GM18909 (cell line): ENCODE measurements at regions not wholly inside any gene's neighbourhood (a gene's known extent, or its start where the extent isn't known, plus 50 kb on each side); places are given as distances from the start of the nearest gene placed in this dataset.

Experiments
- ATAC-seq: cut with Tn5 transposase; IDR thresholded peaks from one replicate; pipeline ENCODE4 v1.9.1; 2021; ENCODE audit warnings: mild to moderate bottlenecking; ENCODE audit not compliant: unreplicated experiment, poor library complexity

GRCh38 chr20:57936636-57937385 is 227.0 kb upstream of the PMEPA1 start:
- no peak for ATAC-seq

- no peak for ATAC-seq
These were observed 225.1 kb upstream of the PMEPA1 start for GRCh38 chr20:57934913-57935312.

- ATAC-seq: no peak
These were observed 224.4 kb upstream of the PMEPA1 start for GRCh38 chr20:57934007-57934805.

- ATAC-seq: no peak
These were observed 222.5 kb upstream of the PMEPA1 start for GRCh38 chr20:57932227-57932864.

GRCh38 chr20:57930351-57930750 is 220.5 kb upstream of the PMEPA1 start:
- ATAC-seq: no peak

GRCh38 chr20:57928181-57928967 is 218.6 kb upstream of the PMEPA1 start:
- ATAC-seq: no peak

- no peak for ATAC-seq
These were observed 217.6 kb upstream of the PMEPA1 start for GRCh38 chr20:57927376-57927775.

- no peak for ATAC-seq
These were observed 212.9 kb upstream of the PMEPA1 start for GRCh38 chr20:57922706-57923105.

- no peak for ATAC-seq
These were observed 212.3 kb upstream of the PMEPA1 start for GRCh38 chr20:57922083-57922482.

GRCh38 chr20:57921676-57922075 is 211.9 kb upstream of the PMEPA1 start:
- no peak for ATAC-seq

- ATAC-seq: no peak
These were observed 211.2 kb upstream of the PMEPA1 start for GRCh38 chr20:57920971-57921370.

GRCh38 chr20:57919049-57919448 is 209.2 kb upstream of the PMEPA1 start:
- ATAC-seq: no peak

- ATAC-seq: no peak
These were observed 208.7 kb upstream of the PMEPA1 start for GRCh38 chr20:57918551-57918950.

GRCh38 chr20:57914205-57914604 is 204.4 kb upstream of the PMEPA1 start:
- no peak for ATAC-seq

- no peak for ATAC-seq
These were observed 203.5 kb upstream of the PMEPA1 start for GRCh38 chr20:57913156-57913930.

- ATAC-seq: no peak
These were observed 202.4 kb upstream of the PMEPA1 start for GRCh38 chr20:57912227-57912582.

GRCh38 chr20:57911512-57912226 is 201.9 kb upstream of the PMEPA1 start:
- ATAC-seq: no peak

- no peak for ATAC-seq
These were observed 200.9 kb upstream of the PMEPA1 start for GRCh38 chr20:57910716-57911115.

- no peak for ATAC-seq
These were observed 200.0 kb upstream of the PMEPA1 start for GRCh38 chr20:57909763-57910331.
